ENCODE measurements at regions not wholly inside any gene's neighbourhood (a gene's known extent, or its start where the extent isn't known, plus 50 kb on each side); places are given as distances from the start of the nearest gene placed in this dataset.

DNA sequence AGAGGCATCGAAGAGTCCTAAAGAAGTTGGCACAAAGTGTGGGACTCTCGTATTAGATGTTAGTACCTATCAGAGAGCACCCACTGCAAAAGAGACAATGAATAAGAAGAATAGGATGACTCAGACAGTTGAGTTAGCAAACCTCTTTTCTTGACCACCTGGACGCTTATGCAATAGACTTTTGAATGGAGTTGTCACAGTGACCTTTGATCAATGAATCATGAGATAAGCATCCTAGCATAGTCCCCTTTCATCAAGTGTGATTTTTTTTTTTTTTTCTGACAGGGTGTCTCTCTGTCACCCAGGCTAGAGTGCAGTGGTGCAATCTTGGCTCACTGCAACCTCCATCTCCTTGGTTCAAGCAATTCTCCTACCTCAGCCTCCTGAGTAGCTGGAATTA, 1417.9 kb upstream of the GOT2 start:
- TF ChIP-seq, protein P1, sequence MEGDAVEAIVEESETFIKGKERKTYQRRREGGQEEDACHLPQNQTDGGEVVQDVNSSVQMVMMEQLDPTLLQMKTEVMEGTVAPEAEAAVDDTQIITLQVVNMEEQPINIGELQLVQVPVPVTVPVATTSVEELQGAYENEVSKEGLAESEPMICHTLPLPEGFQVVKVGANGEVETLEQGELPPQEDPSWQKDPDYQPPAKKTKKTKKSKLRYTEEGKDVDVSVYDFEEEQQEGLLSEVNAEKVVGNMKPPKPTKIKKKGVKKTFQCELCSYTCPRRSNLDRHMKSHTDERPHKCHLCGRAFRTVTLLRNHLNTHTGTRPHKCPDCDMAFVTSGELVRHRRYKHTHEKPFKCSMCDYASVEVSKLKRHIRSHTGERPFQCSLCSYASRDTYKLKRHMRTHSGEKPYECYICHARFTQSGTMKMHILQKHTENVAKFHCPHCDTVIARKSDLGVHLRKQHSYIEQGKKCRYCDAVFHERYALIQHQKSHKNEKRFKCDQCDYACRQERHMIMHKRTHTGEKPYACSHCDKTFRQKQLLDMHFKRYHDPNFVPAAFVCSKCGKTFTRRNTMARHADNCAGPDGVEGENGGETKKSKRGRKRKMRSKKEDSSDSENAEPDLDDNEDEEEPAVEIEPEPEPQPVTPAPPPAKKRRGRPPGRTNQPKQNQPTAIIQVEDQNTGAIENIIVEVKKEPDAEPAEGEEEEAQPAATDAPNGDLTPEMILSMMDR (conservative IDR thresholded peaks at IDR 0.05; ENCODE audit: low read depth, low read length), result no peak
- no peak for TF ChIP-seq EZH2 (IDR thresholded peaks at IDR 0.05; ENCODE audit: low read length, unreplicated experiment)
- no peak for TF ChIP-seq EZH2phosphoT487 (IDR thresholded peaks at IDR 0.05; ENCODE audit: borderline replicate concordance, low read length)

Measured in PC-3 (cell line).